ENCODE measurements at regions not wholly inside any gene's neighbourhood (a gene's known extent, or its start where the extent isn't known, plus 50 kb on each side); places are given as distances from the start of the nearest gene placed in this dataset.

DNA sequence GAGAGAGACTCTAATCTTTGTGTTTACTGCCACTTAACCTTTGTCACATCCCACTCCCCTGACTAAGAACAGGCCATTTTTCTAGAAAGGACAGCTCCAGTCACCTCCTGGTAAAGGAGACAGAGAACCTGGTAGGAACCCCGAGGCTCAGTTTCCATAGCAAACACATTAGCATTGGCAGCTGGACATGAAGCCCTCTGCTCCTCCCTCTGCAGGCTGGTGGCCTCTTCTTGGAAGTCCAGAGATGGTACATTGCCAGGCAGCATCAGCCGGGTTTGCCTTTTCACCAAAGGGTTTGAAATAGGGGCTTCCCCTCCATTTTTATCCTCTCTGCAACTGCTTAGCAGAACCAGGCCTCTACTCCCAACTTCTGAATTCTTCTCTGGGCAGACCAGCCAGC is 213.4 kb upstream of the SEMA6D start:
- no peak for DNase-seq

DNA sequence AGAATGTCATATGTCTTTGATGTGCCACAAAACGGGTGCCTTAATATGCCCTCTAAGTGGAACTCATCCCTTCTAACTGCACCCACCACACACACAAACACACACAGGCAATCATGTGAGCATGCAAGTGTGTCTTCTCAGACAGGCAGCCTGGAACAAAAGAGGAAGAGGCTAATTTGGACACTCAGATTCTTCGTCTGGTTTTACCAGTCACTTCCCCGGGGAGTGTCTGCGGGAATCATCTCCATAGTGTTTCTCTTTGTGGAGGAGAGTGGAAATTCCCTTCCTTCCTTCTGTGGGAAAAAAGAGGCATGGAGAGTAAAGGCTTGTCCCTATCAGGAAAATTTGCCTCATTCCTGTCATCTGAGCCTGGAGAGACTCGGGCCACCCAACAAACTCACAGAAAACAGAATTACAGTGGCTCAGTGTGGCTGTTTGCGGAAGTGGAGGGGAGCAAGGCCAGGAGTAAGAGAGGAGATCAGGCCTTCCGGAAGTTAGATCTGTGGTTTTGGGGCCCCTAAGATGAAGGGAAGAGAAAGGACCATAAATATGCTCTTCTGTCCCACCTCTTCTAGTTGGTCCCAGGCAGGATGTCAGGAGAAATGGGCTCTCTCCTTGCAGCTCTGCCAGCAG is 212.6 kb upstream of the SEMA6D start:
- peak; percentile 1 for DNase-seq

DNA sequence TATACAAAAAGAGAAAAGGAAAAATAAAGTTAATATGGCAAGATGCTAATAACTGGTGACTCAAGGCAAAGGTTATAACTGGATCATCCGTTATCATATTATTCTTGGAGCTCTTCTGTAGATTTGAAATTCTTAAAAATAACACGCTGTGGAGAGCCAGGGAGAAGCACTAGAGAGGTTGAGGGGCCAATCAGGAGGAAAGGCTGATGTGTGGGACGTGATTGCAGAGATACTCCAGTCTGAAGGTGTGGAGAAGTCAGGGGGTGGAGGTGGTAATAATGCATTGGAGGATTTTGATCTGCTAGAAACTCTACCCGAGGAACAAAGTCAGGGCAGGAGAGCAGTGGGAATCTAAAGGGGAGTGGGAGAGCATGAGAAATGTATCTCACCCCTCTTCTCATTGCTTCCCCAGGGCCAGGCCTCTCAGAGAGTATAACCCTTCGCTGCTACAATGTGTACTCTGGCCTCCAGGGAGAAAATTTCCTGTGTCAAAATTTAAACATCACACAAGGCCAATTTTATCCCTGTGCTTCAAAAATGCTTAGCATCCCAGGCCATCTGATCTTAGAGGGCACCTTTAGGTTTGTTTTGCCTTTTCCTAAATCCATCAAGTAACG is 211.5 kb upstream of the SEMA6D start:
- DNase-seq = no peak

DNA sequence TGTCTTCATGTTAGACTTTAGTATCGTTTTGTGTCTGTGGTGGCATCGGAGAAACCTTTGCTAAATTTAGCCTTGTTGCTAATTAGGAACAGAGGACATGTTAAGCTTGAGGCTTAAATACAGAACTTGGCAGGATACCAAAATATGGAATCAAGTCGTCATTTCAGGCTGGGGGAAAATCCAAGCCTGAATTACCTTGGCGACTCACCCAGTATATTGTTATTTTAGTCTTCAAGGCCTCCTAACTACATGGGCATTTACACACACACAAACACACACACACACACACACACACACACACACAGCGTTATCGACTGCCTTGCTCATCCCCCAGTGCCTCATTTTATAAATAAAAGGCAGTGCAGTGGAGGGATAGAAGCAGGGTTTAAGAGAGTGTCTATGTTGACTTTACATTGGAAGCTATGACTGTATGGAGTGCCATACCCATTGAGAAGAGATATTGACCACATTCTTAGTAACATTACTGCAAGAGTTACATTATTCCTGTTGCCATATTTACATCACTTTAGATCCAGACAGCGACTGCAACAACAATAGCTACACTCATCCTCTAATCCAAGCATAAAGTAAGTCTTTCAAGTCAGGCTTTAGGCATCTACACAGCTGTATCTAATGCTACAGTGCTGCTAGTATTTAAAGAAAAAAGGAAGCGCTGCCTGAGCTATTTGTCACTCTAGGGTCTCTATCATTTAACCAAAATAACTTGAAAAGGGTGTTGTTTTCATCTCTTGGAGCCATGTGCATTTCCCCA is 210.8 kb upstream of the SEMA6D start:
- DNase-seq = no peak

DNA sequence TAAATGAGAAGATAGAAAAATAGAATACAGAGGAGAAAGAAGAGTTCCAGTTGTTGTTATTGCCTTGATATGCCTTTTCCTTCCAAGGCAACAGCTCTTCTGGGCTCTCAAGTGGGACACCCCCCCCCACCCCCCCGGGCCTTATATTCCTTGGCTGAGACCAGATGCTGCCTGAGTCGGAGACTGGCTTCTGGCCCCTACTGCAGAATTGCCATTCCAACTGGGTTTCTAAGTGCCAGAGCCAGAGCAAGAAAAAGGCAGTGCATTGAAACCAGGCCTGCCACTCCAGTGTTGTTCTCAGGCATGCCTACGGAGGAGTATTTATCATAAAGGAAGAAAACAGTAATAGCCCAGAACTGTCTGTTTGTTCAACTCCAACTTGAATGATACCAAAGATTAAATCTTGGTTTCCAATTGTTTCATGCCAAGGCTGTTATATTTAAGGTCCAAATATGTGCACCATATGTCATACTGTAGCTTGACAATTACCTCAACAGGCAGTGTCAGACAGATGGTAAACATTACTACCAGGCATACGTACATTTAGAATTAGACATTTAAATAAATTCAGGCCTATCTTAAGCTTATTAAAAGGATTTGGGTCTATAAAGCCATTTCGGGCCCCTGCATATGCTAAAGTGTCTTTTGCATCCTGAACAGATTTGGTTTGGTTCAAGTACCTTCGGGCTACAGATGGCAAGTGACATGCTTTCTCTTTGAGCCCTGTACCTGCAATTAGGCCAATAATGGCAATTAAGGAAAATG is 209.9 kb upstream of the SEMA6D start:
- no peak for DNase-seq

DNA sequence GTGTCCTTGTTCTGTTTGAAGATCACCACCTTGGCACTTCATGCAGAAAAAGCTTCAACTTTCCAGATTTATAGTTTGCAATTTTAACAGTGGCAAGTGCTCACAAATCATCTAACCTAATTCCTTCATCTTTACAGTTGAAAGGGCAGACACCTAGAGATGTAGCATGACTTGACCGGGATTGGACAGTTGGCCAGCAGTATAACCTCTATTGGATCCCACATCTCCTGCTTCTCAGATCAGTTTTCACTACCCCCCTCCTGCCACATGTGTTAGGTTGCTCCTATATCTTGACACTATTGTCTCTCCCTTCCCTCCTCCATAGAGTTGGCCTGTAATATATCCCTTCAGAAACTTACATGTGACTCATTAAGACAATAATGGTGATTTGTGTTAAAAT is 206.0 kb upstream of the SEMA6D start:
- DNase-seq = no peak

DNA sequence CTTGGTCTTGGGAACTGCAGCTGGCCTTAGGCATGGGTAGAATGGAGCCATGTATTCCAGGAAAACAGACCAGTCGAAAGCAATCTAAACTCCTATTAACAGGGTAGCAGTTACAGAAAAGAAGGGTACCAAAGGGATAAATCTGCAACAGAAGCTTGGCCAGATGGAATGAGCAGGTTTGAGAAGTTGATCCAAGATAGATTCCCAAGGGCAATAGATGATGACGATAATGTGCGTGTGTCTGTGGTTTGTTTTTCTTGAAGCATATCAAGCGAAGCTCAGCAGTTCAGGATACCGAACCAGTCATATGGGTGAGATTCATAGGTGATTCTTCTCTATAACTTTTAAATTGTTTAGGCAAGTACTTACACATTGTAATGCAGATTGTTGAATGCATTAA is 203.8 kb upstream of the SEMA6D start:
- no peak for DNase-seq

DNA sequence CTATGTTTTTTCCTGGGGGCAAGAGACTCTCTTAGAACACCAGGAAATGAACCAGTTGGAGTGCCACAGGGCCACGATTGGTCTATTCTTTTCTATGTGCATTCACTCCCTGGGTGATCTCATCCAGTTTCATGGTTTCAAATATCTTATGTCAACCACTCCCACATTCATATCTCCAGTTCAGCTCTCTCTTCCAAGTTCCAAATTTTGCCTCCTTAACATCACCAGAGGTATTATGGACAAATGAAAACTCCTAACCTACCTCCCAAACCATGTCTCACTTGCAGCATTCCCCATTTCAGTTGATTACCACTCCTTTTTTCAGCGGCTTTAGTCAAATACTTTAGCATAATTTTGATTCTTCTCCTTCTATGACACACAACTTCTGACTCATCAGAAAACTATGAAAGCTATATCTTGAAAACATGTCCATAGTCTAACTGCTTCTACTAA is 203.1 kb upstream of the SEMA6D start:
- no peak for DNase-seq

DNA sequence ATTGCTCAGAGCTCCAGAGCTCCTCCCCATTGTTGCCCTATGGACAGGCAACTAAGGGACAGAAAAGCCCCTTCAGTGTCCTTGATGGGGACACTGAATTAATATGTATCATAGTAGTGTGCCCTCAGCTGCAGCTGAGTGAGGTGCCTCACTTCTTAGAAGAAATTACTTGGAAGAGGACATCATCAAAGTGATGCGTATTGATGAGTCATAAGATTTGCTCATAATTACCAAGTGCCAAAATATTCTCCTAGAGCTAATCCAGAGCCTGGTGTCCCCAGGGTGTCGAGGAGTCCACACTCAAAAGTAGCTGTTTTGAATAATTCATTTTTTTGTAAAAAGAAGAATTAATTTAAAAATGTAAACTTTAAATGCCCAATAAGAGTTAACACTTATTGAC is 200.7 kb upstream of the SEMA6D start:
- no peak for DNase-seq

DNA sequence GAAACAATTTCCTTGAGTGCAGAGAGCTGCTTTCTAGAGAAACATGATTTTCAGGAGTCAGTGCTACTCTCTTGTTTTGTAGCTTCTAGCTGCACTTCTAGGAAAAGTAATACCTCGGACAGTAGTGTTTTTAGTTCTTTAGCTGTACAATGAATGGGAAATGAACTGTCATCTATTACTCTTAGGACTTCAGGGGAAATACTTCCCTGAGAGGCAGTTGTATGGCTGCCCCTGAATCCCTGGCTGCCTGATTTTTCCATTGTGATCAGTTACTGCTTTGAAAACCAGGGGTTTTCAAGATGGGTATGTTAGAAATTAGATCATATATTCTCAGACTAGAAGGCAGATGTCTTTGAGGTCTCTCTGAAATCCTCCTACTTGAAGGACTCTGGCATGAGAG is 200.3 kb upstream of the SEMA6D start:
- no peak for DNase-seq

DNA sequence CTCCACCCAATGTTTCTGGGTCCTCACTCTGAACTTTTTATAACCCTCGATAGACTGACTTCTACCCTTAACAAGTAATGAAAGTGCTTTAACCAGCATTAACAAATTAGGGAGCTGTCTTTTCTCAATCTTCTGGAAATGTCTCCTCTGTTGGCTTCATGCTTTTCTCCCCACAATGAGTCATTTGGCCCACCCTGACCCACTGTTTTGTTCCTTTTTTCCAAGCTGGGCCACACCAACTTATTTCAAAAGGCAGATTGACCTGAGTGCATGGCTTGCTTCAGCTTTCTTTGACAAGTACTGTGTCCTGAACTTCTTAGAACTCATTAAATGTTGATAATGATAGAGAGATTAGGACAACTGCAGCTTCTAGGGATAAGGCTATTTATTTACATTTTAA is 199.6 kb upstream of the SEMA6D start:
- DNase-seq = no peak

DNA sequence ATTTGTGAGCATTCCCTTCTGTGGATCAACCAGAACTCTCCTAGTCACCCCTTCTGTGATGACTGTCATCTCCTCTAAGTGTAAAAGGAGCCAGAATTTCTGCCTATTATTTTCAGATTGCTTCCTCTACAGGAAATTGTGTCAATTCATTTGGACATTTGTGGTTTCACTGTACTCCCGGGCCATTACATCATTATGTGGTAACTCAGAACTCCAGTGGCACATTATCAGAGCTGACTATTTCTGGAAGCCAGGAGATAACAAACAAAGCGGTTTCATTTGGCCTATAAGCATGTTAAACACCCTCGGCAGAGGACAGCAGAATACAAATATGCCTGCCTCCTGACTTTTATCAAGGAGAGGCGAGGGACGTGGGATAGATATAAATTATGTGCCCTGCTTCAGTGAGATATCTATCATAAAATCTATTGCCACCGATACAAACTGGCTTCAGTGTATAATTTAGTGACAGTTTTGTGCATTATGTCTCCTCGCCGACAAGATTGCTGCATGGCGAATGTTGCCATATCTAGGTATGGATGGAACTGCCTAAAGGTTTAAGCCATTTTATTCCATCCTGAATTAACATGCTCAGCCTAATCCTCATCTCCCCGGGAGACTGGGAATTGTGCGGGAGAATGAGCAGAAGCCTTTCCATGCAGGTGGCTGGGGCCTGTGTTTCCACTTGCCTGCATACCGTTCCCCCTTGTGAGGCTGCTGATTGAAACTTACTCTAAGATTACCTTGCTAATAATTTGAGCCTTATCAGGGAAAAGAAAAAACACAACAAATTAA is 193.4 kb upstream of the SEMA6D start:
- peak; percentile 90 for DNase-seq

DNA sequence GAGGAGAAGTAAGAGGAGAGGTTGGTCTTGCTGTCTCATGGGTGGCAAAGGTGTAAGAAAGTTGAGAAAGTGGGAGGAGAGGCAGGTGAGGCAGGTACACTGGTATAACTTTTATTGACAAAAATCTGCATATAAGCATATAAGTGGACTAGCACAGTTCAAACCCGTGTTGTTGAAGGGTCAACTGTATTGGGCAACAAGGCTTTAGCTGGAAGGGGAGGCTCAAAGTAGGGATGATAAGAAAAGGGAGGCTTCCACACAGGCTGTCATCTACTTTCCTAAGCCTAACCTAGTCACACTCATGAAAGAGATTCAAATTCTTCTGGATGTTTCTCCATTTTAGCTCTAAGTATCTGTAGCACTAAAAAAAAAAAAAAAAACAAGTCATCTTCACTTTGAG is 188.1 kb upstream of the SEMA6D start:
- no peak for DNase-seq

DNA sequence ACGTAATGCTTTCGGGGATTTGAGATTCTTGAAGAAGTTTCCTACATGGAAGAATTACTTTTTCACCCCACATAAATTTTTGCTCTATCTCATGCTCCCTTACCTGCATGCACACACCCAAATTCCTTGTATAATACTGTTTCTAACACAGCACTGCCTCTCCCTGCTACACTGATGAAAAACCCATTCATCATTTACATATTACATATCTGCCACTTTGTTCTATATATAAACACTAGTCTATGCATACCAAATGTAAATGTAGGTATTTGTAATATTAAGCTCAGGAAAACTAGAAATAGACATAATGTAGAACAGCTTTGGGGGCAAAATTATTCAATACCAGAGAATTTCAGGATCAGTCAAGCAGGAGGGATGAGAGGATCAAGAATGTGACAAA is 182.6 kb upstream of the SEMA6D start:
- no peak for DNase-seq

DNA sequence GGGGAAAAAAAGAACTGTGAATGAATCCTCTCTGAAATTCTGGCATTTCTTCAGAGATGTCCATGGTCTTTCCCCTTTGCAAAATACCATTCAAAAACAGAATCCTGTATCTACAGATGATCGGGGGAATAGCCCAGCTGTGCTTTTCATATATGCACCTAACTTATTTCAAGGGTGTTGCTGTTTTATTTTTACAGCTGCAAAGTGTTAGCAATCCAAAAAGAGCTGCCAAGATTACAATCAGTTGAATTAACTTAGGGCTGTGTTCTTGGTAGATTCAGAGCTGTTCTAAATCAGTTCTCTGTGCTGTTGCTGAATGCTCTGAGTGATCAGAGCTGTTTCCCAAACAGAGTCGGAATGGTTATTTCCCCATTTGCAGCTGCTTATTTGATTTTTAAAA is 175.7 kb upstream of the SEMA6D start:
- DNase-seq = no peak

DNA sequence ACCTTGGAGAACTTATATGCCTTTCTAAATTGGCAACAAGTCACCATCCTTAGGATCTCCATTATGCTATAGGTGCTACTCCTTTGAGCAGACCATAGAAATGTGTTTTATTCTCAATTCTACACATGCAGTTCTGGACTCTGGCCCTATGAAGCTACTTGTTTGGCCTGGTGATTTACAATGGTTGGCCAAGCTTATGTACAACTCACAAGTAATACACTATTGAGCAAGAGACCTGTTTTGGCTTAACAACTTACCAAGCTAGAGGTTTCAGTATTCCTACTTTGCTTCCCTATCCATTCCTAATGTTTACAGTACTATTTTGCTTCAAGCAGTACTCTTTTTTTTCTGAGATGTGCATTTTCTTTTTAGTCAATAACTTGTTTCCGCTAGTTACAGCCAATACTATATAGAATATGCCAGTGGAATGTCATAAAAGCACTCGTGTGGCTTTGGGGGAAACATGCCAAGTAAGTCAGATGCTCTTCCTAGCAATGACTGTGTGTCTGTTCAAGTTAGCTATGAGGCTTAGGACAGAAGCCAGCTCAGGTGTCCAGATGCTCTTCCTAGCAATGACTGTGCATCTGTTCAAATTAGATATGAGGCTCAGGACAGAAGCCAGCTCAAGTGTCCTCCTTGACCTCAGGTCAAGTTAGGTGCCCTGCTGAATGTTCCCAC is 174.9 kb upstream of the SEMA6D start:
- no peak for DNase-seq

DNA sequence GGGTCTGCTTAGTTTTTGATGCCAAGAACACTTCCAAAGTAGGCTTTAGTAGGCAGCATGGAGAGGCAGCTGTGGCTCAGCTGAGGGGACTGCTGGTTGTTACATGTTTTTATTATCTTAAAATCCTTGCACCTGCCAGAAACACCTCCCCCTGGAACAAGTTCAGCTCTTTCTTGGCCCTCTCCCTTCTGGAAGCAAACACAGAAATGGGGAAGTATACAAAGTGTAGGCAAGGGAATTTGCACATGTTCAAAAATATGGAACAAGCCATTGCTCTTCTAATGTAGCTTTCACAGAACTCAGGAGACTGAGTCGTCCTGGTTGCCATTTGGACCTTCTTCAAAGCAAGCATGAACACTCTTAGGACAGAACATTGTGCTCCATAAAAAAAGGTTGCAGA is 169.1 kb upstream of the SEMA6D start:
- DNase-seq = no peak

DNA sequence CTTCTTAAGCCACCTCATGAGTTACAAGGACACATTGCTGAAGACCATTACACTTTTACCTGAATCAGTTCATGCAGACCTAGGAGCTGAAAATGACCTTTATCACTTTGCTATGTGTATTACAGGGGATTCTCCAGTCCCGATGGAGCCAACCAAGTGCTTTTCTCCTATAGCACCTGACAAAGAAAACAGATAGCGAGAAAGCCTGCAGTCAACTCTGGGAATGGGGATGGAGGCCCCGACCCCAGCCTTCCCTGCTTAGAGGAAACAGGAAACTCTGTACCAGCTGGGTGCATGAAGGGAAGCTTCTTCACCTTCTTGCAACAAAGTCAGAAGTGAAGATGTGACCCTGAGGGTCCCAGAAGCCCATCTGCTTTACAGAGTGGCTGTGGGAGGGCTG is 168.3 kb upstream of the SEMA6D start:
- no peak for DNase-seq

DNA sequence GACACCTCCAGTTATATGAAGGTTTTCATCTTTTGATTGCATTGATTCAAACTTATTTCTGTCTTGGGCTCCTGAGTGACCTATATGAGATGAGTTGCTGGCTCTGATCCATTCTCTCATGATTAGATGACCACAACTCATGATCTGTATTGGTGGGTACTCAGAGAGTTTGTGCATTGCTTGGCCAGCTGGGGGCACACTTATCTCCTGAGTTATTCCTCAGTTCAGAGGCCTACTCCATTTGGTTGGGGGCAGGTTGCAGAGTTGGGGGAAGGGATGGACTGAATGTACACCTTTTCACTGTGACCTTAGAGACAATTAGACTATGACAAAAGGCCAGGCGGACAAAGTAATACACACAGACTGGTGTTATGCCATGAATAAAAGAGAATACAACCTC is 166.2 kb upstream of the SEMA6D start:
- DNase-seq = no peak

DNA sequence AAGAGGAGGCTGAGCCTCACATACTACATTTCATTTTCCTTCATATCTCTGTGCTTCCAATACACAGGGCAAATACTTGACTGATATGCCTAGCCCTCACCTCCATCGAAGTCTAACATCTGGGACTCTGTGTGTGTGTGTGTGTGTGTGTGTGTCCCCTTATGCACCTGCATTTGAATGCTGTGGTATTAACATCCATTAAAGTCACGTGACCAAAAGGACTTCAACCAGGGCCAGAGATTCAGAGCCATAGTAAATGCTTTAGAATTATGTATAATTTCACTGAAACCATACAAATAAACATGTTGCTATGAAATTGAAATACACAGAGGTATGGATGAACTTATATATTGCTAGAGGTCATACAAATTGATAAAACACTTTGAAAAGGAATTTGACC is 165.8 kb upstream of the SEMA6D start:
- DNase-seq = no peak

DNA sequence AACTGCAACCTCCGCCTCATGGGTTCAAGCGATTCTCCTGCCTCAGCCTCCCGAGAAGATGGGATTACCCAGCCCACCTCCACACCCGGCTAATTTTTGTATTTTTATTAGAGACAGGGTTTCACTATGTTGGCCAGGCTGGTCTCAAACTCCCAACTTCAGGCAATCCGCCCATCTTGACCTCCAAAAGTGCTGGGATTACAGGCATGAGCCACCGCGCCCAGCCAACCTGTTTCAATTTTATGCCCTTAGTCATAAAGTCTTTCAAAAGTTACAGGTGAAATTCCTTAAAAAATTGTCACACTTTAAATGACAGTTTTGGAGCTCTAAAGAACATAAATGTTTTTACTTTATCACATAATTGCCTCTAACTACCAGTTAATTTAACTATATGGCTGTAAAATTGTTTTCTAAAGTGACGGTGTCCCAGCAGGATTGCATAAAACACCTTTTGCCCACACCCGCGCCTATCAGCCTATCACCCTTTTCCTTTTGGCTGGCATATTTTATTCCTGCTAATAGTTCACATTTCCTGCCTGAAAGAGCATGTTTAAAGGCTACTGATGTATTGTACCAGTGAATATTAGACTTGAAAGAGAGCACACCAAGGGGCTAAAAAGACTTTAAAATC is 164.2 kb upstream of the SEMA6D start:
- no peak for DNase-seq

DNA sequence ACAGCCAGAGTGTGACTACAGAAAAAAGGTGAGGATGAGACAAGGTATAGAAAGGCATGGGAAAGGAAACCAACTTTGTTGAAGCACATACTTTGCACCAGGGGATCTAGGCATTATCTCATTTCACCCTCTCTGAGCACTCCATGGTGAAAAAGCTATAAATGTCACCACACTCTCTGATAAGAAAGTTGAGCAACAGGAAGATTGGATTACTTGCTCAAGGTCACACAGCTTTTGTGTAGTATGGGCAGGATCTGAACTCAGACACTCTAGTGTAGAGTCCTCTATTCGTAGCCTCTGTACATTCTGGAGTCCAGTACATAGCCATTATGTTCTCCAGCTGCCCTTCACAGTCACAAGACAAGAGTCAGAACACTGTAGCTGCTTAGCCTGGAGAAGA is 163.4 kb upstream of the SEMA6D start:
- DNase-seq = no peak
